NCI-H1436 (cell line): ENCODE measurements at regions not wholly inside any gene's neighbourhood (a gene's known extent, or its start where the extent isn't known, plus 50 kb on each side); places are given as distances from the start of the nearest gene placed in this dataset.

Experiments
- DNase-seq: peaks from one replicate; lab custom pipeline; 2025; lab: John Stamatoyannopoulos, UW

- DNase-seq, result no peak
Observed at GRCh38 chr21:28783641-28784185, 209.0 kb downstream of the LTN1 start.

- DNase-seq, result no peak
Observed at GRCh38 chr21:28781602-28782276, 210.9 kb downstream of the LTN1 start.

- DNase-seq, result no peak
Observed at GRCh38 chr21:28779914-28780313, 212.8 kb downstream of the LTN1 start.

- DNase-seq, result no peak
Observed at GRCh38 chr21:28776251-28776650, 216.4 kb downstream of the LTN1 start.

GRCh38 chr21:28775071-28775470, 217.6 kb downstream of the LTN1 start:
- DNase-seq, result no peak

- no peak for DNase-seq
Observed at GRCh38 chr21:28773036-28773435, 219.6 kb downstream of the LTN1 start.

GRCh38 chr21:28771790-28772501, 220.7 kb downstream of the LTN1 start:
- no peak for DNase-seq

GRCh38 chr21:28770867-28771661, 221.6 kb downstream of the LTN1 start:
- DNase-seq, result no peak

- DNase-seq, result no peak
Observed at GRCh38 chr21:28769683-28770082, 223.0 kb downstream of the LTN1 start.

- no peak for DNase-seq
Observed at GRCh38 chr21:28768753-28769152, 223.9 kb downstream of the LTN1 start.

- DNase-seq, result no peak
Observed at GRCh38 chr21:28767523-28767922, 225.2 kb downstream of the LTN1 start.

- no peak for DNase-seq
Observed at GRCh38 chr21:28763809-28764418, 228.8 kb downstream of the LTN1 start.

GRCh38 chr21:28762357-28762735, 230.3 kb downstream of the LTN1 start:
- DNase-seq, result no peak

GRCh38 chr21:28761674-28762356, 230.9 kb downstream of the LTN1 start:
- DNase-seq, result no peak

- DNase-seq, result no peak
Observed at GRCh38 chr21:28758883-28759242, 233.8 kb downstream of the LTN1 start.

- no peak for DNase-seq
Observed at GRCh38 chr21:28758042-28758882, 234.4 kb downstream of the LTN1 start.

GRCh38 chr21:28754862-28755261, 237.8 kb downstream of the LTN1 start:
- DNase-seq, result no peak

GRCh38 chr21:28754127-28754611, 238.5 kb downstream of the LTN1 start:
- no peak for DNase-seq

- no peak for DNase-seq
Observed at GRCh38 chr21:28752131-28752530, 240.5 kb downstream of the LTN1 start.

- DNase-seq, result no peak
Observed at GRCh38 chr21:28751176-28751575, 241.5 kb downstream of the LTN1 start.

GRCh38 chr21:28750565-28750964, 242.1 kb downstream of the LTN1 start:
- no peak for DNase-seq
